LNCaP clone FGC (cell line): ENCODE measurements at regions not wholly inside any gene's neighbourhood (a gene's known extent, or its start where the extent isn't known, plus 50 kb on each side); places are given as distances from the start of the nearest gene placed in this dataset.
A peak's percentile ranks its signal among the peaks of the same experiment; 100 is the strongest.

Experiments used
- DNase-seq: peaks from one replicate; pipeline ENCODE4 v3.0.0-alpha.2; 2011; ENCODE audit warnings: low read depth
- H3K4me3 ChIP-seq: 2 replicates; pipeline ENCODE4 v1.5.1; 2011; ENCODE audit warnings: mild to moderate bottlenecking, low read depth, low read length, control low read depth
- TF ChIP-seq, protein P1 (sequence below): IDR thresholded peaks from 2 replicates; pipeline ENCODE4 v1.5.1; 2012; ENCODE audit warnings: mild to moderate bottlenecking; ENCODE audit not compliant: control insufficient read depth, insufficient read depth; ENCODE audit errors: extremely low read depth

DNA sequence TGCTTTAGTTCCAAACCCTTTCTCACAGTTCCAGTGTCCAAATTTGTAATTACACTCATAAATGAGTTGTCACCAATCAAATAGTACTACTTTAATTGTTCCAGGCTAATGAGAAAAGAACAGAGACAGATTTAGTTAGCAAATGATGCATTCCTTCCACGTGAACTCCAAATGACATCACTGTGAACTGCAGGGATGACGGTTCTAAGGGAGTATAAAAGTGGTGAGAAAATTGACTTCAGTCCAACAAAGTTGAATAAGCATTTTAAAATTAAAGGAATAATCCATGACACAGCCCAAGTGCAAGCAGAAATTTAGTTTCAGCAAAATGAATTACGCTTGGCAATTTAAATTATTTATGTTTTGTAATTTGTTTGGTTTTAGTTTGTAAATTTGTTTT lies 102.0 kb upstream of the LRATD1 start:
- TF ChIP-seq, protein P1, sequence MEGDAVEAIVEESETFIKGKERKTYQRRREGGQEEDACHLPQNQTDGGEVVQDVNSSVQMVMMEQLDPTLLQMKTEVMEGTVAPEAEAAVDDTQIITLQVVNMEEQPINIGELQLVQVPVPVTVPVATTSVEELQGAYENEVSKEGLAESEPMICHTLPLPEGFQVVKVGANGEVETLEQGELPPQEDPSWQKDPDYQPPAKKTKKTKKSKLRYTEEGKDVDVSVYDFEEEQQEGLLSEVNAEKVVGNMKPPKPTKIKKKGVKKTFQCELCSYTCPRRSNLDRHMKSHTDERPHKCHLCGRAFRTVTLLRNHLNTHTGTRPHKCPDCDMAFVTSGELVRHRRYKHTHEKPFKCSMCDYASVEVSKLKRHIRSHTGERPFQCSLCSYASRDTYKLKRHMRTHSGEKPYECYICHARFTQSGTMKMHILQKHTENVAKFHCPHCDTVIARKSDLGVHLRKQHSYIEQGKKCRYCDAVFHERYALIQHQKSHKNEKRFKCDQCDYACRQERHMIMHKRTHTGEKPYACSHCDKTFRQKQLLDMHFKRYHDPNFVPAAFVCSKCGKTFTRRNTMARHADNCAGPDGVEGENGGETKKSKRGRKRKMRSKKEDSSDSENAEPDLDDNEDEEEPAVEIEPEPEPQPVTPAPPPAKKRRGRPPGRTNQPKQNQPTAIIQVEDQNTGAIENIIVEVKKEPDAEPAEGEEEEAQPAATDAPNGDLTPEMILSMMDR, result no peak

DNA sequence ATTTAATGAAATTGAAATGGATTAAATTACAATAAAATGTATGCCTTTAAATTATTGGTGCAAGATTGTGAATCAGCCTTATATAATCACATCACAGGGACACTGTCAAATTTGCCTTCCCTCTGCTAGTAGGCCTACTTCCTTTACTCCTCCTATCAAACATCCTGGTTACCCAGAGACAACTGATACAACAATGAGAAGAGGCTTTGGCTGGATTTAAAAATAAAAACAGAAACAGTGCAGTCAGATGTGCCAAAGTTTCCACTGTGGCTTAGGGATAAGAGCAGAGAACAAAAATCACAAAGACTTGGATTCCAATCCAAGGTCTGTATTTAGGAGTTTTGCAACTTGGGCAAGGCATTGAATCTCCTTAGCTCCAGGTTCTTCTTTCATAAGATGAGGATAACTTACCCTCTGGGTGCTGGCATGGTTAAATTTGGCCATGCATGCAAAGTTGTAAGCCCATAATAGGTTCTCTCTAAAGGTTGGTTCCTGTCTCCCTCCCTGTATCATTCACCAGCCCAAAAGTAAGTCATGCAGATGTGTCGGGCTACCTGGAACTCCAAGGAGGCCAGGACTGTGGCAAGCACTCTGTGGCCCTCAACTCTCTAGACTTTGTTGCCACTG lies 99.3 kb upstream of the LRATD1 start:
- no peak for DNase-seq
- TF ChIP-seq, protein P1, result no peak
- H3K4me3 ChIP-seq, result no peak overlapping the region

More for the DNA sequence above, 102.0 kb upstream of the LRATD1 start:
- no peak overlapping the region for H3K4me3 ChIP-seq
- DNase-seq, result no peak

DNA sequence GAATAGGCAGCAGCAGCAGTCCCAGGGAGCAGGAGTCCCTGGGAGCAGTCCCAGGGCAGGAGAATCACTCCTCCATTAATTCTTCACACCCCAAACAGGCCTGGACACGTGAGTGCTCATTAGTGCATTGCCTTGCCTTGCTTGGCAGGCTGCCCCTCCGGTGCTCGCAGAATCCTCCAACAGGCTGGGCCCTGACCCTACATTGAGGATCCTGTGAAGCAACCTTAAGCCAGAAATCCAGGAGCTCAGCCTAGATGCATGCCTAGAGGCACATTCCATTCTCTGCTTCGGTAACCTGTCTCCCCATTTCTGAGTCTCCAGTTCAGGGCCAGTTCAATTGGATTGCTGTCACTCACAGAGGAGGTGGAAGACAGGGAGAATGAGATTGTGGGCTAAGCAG lies 97.4 kb upstream of the LRATD1 start:
- TF ChIP-seq, protein P1, result no peak
- H3K4me3 ChIP-seq, result no peak overlapping the region
- no peak for DNase-seq

DNA sequence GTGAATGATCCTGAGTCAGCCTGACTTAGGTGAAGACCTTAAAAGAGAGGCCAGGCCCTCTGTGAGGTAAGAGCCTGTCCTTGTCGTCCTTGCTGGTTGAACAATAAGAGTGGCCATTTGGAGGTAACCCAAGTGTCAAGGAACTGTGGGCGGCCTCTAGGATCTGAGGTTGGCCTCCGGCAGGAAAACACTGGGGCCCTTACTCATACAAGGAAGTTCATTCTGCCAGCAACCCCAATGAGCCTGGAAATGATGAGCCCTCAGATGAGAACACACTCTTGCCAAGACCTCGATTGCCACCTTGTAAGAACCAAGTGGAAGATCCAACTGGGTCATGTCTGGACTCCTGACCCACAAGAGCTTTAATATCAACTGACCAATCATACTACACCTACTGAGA lies 95.5 kb upstream of the LRATD1 start:
- TF ChIP-seq, protein P1, result no peak
- H3K4me3 ChIP-seq, result no peak overlapping the region
- DNase-seq, result no peak

DNA sequence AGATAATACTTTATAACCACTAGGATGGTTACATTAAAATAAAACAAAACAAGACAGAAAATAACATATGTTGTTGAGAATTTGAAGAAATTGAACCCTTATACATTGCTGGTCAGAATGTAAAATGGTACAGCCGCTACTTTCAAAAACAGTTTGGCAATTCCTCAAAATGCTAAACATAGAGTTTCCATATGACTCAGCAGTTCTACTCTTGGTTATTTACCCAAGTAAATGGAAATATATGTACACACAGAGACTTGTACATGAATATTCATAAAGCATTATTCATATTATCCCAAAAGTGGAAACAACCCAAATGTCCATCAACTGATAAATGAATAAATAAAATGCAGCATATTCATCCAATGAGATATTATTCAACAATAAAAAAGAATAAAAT lies 92.5 kb upstream of the LRATD1 start:
- DNase-seq, result no peak
- no peak overlapping the region for H3K4me3 ChIP-seq
- TF ChIP-seq, protein P1, result no peak

DNA sequence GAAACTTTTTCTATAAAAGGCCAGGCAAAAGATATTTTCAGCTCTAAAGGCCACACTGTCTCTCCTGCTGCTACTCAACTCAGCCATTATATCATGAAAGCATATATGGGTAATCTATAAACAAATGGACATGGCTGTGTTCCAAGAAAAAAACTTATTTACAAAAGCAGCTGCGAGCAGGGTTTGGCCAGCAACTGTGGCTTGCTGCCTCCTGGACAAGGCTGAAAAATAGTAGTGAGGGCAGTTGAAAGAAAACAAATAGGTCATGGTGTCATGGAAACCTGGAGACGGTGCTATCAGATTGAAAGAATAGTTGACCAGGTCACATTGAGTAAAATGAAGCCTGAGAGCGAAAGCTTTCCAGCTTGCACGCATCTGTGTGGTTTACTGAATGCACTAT lies 89.2 kb upstream of the LRATD1 start:
- H3K4me3 ChIP-seq, result no peak overlapping the region
- DNase-seq, result peak; percentile 72
- TF ChIP-seq, protein P1, result no peak

DNA sequence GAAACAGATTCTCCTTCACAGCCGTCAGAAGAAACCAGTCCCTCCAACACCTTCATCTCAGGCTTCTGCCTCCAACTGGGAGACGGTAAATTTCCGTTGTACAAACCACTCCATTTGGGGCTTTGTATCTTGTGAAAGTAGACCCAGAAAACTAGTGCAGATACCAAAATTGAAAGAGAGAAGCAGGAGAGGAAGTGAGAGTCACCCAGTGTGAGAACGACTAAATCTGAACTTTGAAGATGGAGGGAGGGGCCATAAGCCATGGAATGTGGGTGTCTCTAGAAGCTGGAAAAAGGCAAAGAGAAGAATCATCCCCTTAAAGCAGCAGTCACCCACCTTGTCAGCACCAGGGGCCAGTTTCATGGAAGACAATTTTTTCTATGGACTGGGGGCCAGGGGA lies 88.3 kb upstream of the LRATD1 start:
- TF ChIP-seq, protein P1, result no peak
- no peak for DNase-seq
- no peak overlapping the region for H3K4me3 ChIP-seq
